HCEC 1CT (cell line): ENCODE measurements at regions not wholly inside any gene's neighbourhood (a gene's known extent, or its start where the extent isn't known, plus 50 kb on each side); places are given as distances from the start of the nearest gene placed in this dataset.

Experiments used
- DNase-seq: peaks from one replicate; pipeline ENCODE4 v3.0.0-alpha.2; 2017

DNA sequence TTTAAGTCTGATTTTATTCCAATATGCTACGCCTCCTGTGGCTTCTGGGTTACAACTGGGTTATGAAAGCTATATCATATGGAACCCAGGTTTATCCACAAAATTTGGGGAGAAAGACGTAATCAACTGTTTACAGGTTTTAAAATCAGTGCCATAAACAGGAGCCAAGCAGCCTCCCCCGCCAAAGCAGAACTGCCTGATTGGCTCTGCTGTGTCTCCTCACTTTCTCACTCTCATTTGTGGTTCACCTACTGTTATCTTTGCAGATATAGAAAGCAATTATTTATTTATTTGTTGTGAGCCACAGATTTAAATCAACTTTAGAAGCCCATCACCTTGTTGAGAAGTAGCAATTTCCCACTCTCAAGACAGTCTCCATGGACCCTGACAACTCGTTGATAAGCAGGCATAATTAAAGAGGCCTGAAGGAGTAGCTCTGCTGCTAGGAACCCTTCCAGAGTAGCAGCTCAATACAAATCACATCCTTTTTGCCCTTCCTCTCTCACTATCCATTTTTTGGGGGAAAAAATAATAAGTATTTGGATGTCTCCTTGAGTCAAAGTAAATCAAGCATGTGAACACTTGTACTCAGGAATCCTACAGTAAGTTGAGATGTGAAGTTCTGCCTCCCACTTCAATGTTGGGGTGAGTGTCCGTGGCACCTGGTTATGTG, 191.0 kb upstream of the CCDC150 start:
- DNase-seq, result no peak

DNA sequence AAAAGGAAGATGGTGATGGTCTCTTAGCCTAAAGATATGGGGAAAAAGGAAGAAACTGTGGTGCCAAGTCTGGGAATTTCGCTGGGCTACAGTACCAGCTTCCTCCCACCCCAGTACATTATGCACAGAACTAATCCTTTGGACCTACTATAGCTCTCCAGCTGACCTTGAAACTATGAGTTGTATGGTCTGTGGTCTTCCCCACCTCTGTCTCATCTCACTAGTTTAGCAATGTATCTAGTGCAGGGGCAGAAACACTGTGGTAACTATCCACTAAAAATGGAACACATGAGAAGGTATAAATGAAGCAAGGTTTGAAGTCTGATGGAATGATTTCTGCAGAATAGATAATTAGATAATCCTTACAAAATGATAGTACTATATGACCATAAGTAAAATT, 190.4 kb upstream of the CCDC150 start:
- no peak for DNase-seq

DNA sequence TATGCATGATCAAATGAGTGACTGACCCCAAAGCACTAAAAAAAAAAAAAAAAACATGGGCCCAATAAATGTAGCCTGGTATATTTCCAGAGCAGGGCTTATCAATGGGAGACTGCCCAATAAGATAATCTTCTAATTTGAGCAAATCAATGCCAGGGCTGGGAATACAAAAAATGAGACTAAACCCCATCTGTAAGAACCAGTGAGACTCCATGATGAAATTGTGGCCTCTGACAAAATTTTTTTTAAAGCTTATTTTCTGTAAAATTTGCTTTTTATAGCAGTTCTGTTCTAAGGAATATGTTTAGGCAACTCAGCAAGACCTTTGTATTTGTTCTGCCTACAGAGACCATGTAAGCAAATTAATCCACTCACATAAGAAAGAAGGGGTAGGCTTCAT, 186.8 kb upstream of the CCDC150 start:
- no peak for DNase-seq

DNA sequence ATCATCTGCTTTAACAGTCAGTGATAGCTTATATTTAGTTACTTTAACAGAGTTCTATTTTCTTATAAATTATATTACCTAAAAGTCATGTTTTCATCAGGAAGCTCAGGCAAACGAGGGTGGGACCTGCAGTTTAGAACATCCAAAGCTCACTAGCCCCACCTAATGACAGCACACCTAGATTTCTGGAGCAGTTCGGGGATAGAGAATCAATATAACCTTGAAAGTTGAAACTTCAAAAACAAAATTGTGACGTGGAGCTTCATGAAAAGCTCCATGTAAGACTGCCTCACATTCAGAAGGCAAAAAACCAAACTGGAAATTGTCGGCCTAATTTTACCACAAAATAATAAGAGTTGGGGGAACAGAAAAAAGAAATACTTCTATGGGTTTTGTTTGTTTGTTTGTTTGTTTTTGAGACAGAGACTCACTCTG, 185.9 kb upstream of the CCDC150 start:
- DNase-seq, result peak; percentile 47

DNA sequence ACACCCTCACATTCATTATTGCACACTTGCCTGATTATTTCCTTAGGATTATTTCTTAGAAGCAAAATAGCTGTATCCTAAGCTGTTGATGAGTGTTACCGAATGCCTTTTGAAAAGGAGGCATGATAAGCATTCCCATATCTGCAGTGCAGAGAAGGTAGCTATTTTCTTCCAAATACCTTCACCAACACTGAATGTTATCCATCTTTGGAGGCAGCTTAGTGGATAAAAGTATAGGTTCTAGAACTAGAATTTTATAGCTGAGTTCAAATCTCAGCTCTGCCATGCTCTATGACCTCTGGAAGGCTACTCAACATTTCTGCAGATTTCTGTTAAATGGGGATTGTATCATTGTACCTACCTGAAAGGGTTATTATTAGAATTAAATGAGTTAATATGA, 185.0 kb upstream of the CCDC150 start:
- DNase-seq, result no peak

DNA sequence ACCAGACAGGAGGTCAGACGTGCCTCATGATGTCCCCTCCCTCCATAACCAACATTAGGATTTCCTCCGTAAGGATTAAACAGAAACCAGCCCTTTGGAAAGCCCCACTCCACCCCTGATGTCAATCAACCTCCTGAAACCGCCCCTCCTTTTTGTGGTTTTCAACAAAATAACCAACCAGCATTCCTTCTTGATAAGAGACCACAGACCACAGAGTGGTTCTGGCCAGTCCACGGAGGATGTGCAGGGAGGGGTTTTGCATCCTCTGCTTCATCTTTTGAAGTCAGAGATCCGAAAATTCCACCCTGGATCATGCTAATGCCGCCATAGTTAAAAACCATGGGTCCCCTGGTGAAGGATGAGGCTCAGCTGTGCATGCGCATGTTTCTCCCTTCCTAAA, 180.0 kb upstream of the CCDC150 start:
- DNase-seq, result no peak

DNA sequence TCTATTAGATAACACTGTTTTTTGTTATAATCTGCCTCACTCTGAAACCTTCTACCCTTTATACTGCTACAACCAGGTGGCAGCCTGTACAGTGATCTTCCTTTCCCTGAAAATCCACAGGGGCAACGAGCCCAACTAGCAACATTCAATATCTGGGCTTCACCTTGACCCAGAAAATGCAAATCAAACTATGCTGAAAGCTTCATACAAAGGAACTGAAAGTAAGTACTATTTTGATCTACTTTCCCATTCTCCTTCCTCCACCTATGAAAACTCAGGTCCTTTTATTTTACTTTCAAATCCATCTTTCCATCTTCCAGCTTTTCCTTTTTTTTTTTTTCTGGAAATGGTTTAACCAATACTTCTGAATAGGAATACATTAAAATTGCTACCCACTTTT, 175.8 kb upstream of the CCDC150 start:
- DNase-seq, result no peak

DNA sequence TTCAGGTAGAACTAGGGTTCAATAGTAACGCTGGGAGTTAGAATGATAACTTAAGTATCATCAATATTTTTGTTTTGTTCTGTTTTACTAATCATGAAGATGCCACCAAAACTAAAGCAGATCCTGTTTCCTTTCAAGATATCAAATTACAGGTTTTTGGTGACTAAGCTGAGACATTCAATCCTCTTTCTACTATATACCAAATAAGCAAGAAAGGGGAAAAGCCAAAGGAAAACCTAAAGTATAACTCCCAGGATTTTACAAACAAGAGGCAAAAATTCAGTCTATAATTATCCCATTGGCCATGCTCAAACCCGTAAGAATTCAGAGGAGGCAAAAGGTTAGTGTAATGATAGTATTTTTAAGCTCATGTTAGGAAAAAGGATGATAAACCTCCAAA, 175.2 kb upstream of the CCDC150 start:
- peak; percentile 26 for DNase-seq

DNA sequence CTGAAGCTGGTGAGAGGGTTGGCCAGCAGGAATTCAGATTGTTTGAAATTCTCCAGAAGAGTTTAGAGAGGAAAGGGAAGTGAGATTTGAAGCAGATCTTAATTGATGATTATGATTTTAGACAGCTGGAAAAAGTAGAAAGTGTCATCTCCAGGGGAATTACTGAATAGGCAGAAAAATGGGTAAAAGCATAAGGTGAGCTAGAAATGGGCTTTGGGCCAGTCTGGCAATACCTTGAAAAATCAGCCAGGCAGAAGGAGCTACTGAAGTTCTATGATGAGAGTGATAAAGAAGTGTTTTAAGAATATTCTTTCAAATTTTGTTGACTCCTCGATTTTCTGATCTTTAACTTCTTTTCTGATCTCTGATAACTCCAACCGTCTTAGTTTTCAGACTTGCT, 172.9 kb upstream of the CCDC150 start:
- no peak for DNase-seq

DNA sequence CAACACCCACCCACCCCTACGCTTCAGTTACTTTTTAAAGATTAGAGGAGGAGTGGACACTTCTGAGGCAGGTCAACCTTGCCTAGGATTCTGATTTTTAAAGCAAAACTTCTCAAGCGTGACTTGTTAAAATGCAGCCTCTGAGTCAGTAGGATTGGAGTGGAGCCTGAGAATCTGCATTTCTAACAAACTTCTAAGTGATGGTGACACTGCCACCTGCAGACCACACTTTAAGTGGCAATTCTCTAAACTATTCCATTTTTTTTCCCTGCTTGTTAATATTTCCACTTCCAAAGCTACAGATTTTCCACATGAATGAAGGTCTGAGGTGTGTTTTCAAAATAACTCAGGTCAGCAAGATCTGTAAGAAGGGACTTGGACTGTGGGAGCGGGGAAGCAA, 171.1 kb upstream of the CCDC150 start:
- no peak for DNase-seq

DNA sequence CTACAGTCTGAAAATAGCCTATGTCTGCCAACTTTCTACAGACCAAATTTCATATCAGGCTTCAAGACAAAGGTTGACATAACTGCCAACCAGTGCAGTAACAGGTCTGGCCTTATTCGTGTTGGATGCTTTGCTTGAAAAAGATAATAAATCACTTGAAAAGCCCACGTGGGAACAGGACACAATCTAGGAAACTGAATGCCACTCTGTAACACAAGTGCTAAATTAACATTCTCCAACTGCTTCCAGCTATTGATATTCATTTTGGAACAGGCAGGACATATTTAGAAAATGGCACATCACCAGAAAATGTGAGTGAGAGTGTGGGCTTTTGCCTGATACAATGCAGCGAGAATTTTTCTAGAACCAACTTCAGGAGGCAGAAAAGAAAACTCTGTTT, 165.9 kb upstream of the CCDC150 start:
- no peak for DNase-seq

DNA sequence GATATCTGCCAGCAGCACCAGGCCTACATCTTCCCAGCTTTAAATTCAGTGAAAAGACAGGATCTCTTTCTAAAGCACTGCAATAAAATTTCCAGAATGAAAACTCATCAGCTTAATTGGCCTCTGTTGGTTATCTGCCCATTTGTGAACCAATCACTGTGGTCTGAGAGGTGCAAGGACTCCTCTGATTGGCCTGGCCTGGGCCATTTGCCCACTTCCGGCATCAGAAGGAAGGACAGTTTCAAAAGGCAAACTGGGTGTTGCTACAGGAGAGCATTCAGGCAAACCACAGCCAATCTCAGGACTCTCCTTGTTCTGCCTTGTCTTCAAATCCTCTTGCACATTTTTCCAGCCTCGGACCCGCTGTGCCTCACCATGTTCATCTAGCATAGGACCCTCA, 163.9 kb upstream of the CCDC150 start:
- no peak for DNase-seq

DNA sequence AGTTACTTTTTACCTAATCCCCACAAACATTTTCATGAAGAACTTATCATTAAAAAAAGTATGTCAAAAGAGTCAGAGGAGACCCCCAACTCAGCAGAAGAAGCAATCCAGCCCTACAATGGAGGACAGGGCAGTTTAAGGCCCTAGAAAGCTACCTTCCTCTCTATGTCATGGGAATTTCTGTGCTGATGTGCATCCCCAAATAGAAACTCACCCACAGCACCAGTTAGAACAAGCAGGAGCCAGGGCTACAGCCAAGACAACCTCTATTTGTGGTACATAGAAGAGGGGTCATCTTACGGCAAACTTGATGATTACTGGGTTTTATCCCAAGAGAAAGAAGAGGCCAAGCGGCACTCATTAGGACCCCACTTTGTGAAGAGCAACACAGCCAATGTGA, 160.9 kb upstream of the CCDC150 start:
- DNase-seq, result no peak

DNA sequence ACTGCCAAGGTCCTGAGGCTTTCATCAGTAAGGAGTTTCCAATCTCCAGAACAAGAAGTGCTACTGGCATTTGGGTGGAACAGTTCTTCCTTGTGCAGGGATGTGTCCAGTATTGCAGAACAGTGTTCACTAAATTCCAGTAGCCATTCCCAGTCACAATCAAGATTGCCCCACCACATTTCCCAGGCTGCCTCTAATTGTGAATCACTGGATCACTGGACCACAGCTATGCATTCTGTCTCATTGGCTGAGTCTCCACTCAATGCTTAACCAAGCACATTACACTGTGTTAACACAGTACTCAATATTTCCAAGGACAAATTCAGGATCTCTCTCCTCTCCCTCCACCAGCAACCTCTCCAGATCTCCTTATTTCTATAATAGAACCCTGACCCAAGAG, 160.2 kb upstream of the CCDC150 start:
- DNase-seq, result peak; percentile 78

DNA sequence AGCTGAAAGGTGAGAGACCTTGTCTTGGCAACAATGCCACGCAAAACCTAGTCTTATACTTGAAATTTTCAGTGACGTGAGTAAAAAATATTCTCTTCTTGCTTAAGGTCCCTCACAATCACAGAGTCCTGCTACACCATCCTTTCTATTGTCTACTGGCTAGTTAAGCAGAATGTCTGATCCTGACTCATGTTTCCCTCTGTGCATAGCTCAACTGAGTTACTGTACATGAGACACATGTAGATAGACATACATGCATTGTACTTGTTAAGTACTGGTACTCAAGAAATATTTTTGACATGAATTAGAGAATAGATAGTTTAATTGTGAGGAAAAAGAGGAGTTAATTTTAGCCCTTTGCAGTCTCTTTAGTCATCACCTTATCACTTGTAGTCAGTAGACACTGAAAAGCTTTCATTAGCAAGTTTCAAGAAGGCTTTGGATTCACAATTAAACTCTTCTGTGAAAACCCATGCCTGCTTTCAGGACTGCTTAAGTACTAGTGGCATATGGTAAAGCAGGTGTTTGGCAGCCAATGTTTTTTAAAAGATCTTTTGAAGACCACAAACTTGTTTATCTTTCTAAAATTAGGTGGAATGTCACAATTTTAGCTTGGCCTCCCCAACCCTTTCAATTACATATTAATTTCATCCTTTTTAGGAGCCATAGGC, 158.7 kb upstream of the CCDC150 start:
- DNase-seq, result peak; percentile 11

DNA sequence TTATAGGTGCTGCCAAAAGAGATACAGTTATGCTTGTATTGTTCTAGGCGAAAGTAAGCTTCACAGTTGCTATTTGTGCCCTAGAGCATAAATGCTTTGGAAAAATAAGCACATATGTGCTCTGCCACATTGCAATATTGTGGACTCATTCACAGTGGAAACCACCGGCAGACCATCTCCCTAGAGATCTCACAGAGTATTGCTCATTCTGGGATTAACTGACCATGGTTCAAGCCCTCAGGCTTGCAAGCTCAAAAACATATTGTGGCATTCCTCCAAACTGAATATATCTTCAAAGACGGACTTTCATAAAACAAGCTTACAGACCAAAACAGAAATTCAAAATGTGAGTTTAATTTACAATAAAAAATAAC, 158.2 kb upstream of the CCDC150 start:
- peak; percentile 65 for DNase-seq

DNA sequence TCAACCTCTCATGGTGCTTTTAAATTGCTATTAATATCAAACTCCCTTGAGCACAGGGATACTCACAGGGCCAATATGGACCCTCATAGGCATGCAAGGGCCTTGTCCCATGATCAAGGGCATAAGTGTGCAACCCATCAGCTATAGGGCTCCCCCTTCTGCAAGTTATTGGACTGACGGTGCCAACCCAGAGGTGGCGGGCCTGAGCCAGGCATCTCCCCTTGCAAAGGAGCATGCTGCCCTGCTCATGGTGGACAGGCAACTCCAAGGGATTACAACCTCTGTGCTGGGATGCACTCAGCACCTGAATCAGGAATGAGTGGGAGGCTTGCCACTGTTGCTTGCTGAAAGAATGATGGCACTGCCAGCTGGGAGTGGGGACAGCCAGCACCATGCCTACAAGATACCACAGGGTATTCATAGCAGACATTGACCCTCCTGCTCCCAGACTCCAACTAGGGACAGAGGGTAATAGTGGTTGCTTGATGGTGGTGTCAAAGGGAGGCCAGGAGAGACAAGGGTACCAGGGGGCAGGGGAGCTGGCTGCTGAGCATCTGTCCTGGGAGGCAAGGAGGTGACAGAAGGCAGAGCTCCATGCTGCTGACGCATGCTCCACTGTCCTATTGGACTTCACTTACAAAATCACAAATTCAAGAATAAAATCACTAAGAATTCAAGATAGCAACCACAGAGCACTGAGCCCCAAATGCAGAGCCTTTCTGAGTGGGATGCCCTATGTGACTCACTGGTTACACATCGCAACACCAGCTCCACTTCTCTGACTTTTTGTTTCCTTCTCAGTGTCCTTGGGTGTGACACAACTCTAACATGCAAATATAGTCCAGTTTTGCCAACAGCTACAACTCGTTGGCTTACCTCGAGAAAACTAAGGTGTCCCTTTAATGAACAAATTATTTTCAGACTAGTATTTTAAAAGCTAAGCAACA, 157.1 kb upstream of the CCDC150 start:
- peak; percentile 70 for DNase-seq

DNA sequence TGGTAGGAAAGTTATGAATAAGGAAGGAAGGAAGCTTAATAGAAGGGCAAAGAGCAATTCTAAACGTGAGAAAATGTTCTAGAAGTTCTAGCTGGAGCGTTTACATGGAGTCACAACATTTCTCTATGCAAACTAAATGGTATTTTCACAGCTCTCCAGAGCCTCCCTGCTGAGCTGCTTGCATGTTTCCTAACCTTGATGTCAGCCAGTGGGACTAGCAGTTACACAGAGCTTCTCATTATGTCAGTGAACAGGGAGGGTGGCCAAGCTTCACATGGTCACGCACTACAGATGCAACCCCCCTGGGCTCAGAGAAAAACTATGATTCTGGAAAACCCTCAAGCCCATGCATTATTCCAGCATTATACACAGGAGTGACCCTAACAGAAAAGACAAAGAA, 153.4 kb upstream of the CCDC150 start:
- no peak for DNase-seq

DNA sequence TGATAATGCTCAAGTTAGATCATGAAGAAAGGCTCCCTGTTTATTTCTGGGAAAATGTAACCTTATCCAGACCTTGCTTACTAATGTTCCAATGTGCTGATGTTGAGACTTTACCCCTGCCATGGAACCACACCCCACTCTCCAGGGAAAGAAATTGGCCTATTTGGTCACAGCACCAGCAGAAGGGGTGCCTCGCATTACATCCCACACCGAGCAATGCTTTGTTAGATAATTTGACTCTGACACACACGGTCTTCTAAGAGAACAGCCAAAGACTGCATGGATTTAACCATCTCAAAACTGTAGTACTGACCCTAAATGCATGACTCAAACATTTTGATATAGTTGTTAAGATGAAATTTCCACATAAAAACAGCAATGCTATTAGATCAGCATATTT, 152.1 kb upstream of the CCDC150 start:
- no peak for DNase-seq

DNA sequence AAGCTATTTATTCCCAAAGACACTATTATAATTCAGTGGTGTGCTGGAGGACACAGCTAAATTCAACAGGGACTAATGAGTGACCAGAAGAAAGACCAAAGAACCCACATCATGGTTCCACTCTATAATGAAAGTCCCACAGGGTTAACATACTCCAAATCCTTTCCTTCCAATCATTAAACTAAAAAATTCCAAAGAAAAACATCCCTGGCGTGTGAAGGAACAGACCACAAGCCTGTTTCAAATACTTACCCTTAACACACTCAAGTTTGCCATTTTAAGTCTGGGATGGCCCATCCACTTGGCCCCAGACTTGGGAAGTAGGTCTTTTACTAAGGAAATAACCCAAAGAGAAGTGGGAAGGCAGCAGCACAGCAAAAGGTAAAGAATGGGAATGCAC, 150.1 kb upstream of the CCDC150 start:
- no peak for DNase-seq

DNA sequence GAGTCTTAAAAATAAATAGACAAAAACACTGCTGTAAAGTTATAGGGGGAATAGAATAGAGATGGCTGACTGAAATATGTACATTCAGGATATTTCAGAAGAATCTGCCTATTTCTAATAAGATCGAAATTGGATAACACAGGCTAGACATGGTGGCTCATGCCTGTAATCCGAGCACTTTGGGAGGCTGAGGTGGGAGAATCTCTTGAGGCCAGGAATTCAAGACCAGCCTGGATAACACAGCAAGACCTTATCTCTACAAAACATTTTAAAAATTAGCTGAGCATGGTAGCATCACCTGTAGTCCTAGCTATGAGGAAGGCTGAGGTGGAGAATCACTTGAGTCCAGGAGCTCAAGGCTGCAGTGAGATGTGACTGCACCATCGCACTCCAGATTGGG, 146.6 kb upstream of the CCDC150 start:
- no peak for DNase-seq

DNA sequence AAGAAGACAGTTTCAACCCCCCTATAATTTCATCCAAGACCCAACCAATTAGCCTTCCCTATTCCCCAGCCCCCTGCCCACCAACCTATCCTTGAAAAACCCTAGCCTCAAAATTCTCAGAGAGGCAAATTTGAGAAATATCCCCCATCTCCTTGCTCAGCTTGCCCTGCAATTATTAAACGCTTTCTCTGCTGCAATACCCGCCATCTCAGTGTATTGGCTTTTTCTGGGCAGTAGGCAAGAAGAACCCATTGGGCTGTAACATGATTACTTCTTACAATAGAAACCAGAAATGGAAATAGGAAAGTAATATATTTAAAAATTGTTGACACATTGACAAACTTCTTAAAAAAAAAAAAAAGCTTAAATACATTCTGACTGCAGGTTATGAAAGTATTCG, 140.6 kb upstream of the CCDC150 start:
- DNase-seq, result no peak

DNA sequence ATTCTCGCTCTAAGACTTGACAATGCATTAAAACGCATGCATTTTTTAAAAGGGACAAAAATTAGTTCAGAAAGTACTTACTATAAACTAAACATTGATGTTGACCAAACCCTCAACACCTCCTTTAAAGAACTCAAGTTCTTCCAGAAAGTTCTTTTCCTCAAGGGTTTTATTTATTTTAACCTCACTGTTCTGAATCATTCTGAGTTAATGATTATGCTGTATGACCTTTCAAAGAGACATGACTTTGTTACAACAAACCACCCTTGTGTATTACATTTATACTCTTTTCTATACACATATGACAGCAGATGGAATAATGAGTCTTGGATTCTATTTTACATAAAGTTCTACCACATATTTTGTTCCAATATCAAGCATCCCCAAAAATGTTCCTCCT, 139.8 kb upstream of the CCDC150 start:
- no peak for DNase-seq
